GM23338 (cell line): ENCODE measurements at regions not wholly inside any gene's neighbourhood (a gene's known extent, or its start where the extent isn't known, plus 50 kb on each side); places are given as distances from the start of the nearest gene placed in this dataset.

Source experiments
- ATAC-seq: fragments of 200-7000 bp; cut with Tn5 transposase; 3 replicates; pipeline ENCODE4 v1.9.1; 2020
- DNase-seq: peaks from one replicate; pipeline ENCODE4 v3.0.0-alpha.2; 2015; ENCODE audit warnings: low spot score
- H2AFZ ChIP-seq: fragments of 200-600 bp; sonication (generic); 2 replicates; pipeline ENCODE4 v1.8.0; 2016; ENCODE audit warnings: antibody characterized with exemption, mild to moderate bottlenecking, moderate library complexity
- H3F3A ChIP-seq: fragments of 200-600 bp; sonication (generic); replicated peaks from 2 replicates; pipeline ENCODE4 v1.8.0; 2017; ENCODE audit warnings: antibody characterized with exemption, mixed run types, low read depth
- H3K27ac ChIP-seq: fragments of 200-600 bp; sonication (generic); 2 replicates; pipeline ENCODE4 v1.6.1; 2016; ENCODE audit warnings: low read depth
- H3K27me3 ChIP-seq: fragments of 200-600 bp; sonication (generic); 2 replicates; pipeline ENCODE4 v1.8.0; 2016; ENCODE audit warnings: mild to moderate bottlenecking, mixed run types, moderate library complexity; ENCODE audit not compliant: insufficient read depth
- H3K36me3 ChIP-seq: fragments of 200-600 bp; sonication (generic); 2 replicates; pipeline ENCODE4 v1.8.0; 2016; ENCODE audit warnings: mild to moderate bottlenecking; ENCODE audit not compliant: insufficient read depth
- H3K4me1 ChIP-seq: fragments of 200-600 bp; sonication (generic); 2 replicates; pipeline ENCODE4 v1.8.0; 2016; ENCODE audit warnings: mild to moderate bottlenecking, moderate library complexity; ENCODE audit not compliant: insufficient read depth
- H3K4me2 ChIP-seq: fragments of 200-600 bp; sonication (generic); 2 replicates; pipeline ENCODE4 v1.7.1; 2017; ENCODE audit warnings: mixed run types
- H3K4me3 ChIP-seq: fragments of 200-600 bp; sonication (generic); 2 replicates; pipeline ENCODE4 v1.6.1; 2016; ENCODE audit warnings: mixed run types
- H3K79me2 ChIP-seq: fragments of 200-600 bp; sonication (generic); replicated peaks from 2 replicates; pipeline ENCODE4 v1.8.0; 2017; ENCODE audit warnings: mild to moderate bottlenecking; ENCODE audit not compliant: insufficient read depth
- H3K9me2 ChIP-seq: fragments of 200-600 bp; sonication (generic); 2 replicates; pipeline ENCODE4 v1.8.0; 2017; ENCODE audit not compliant: insufficient read depth
- H4K20me1 ChIP-seq: fragments of 200-600 bp; sonication (generic); replicated peaks from 2 replicates; pipeline ENCODE4 v1.8.0; 2017; ENCODE audit warnings: mild to moderate bottlenecking; ENCODE audit not compliant: insufficient read depth
- H3K27ac Mint-ChIP-seq: 2 replicates; pipeline ENCODE4 v1.8.0; 2020; ENCODE audit warnings: inconsistent platforms, mild to moderate bottlenecking, moderate library complexity, mixed read lengths
- H3K27me3 Mint-ChIP-seq: 3 replicates; pipeline ENCODE4 v1.8.0; 2022; ENCODE audit warnings: low read depth, mild to moderate bottlenecking, moderate library complexity, mixed read lengths, inconsistent platforms; ENCODE audit not compliant: insufficient read depth, poor library complexity
- H3K36me3 Mint-ChIP-seq: 3 replicates; pipeline ENCODE4 v1.8.0; 2021; ENCODE audit warnings: low read depth, mild to moderate bottlenecking, inconsistent platforms, moderate library complexity, mixed read lengths
- H3K4me1 Mint-ChIP-seq: 3 replicates; pipeline ENCODE4 v1.8.0; 2020; ENCODE audit warnings: mild to moderate bottlenecking, inconsistent platforms, mixed read lengths
- H3K4me3 Mint-ChIP-seq: 3 replicates; pipeline ENCODE4 v1.8.0; 2021; ENCODE audit warnings: moderate library complexity, mild to moderate bottlenecking, inconsistent platforms, mixed read lengths
- H3K9me3 Mint-ChIP-seq: 3 replicates; pipeline ENCODE4 v1.8.0; 2020; ENCODE audit warnings: moderate library complexity, mild to moderate bottlenecking, inconsistent platforms, mixed read lengths
- CREB1 ChIP-seq: fragments of 250-450 bp; sonication (Bioruptor Pico); IDR thresholded peaks from 2 replicates; pipeline ENCODE4 v1.5.0; 2020; ENCODE audit warnings: low read depth, mild to moderate bottlenecking, moderate library complexity
- EZH2 ChIP-seq: fragments of 200-600 bp; sonication (generic); IDR thresholded peaks from one replicate; pipeline ENCODE4 v1.8.0; 2017; ENCODE audit warnings: antibody characterized with exemption, mild to moderate bottlenecking, low read depth; ENCODE audit not compliant: unreplicated experiment
- EZH2phosphoT487 ChIP-seq: fragments of 200-600 bp; sonication (generic); IDR thresholded peaks from one replicate; pipeline ENCODE4 v1.8.1; 2018; ENCODE audit warnings: antibody characterized with exemption; ENCODE audit not compliant: unreplicated experiment
- JUNB ChIP-seq: IDR thresholded peaks from one replicate; pipeline ENCODE4 v1.6.1; 2016; ENCODE audit warnings: antibody characterized with exemption; ENCODE audit not compliant: unreplicated experiment
- NANOG ChIP-seq: IDR thresholded peaks from 2 replicates; pipeline ENCODE4 v1.6.1; 2016; ENCODE audit warnings: antibody characterized with exemption, borderline replicate concordance
- TF ChIP-seq, protein P1 (sequence below): IDR thresholded peaks from one replicate; pipeline ENCODE4 v1.6.1; 2018; ENCODE audit warnings: antibody characterized with exemption; ENCODE audit not compliant: unreplicated experiment
- TF ChIP-seq, protein P2 (sequence below), 2 experiments: fragments of 200-600 bp in 1 of 2; sonication (generic) in 1 of 2; conservative IDR thresholded peaks; 2 replicates each; pipeline versions ENCODE4 v1.5.1 to v1.6.1; 2016 to 2017; ENCODE audit warnings: antibody characterized with exemption in 2 of 2, low read depth in 2 of 2, mild to moderate bottlenecking in 2 of 2, moderate library complexity in 1 of 2
- TF ChIP-seq, protein P3 (sequence below): fragments of 250-450 bp; sonication (Bioruptor Pico); IDR thresholded peaks from 2 replicates; pipeline ENCODE4 v1.5.0; 2020; ENCODE audit warnings: mild to moderate bottlenecking, moderate library complexity

DNA sequence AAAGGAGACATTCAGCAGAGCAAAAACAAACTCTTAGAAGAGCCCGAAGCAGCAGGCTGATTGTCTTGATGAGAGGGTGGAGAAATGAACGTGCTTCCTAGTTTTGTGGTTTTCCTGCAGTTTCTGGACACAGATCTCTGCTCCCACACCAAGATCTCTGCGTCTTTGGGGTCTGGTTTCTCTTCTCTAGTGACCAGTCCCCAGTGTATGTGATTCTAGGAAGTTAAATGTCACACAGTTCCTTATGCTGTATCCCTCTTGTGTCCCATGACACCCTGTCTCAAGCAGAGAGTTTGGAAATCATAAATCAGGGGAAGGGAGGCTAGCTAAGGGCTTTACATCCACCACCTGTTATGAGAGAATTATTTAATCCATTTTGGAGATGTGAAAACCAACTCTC lies 55.4 kb upstream of the KLF14 start:
- ATAC-seq (no peak), DNase-seq (no peak)
- H3K27ac ChIP-seq = no peak overlapping the region
- H3K79me2 ChIP-seq = no peaks in the 10 kb centered on the region
- H3K4me1 Mint-ChIP-seq = peaks cover 2% of the 10 kb centered on the region
- H3K4me2 ChIP-seq = no peak overlapping the region
- no peaks in the 10 kb centered on the region for H3K36me3 ChIP-seq
- no peaks in the 10 kb centered on the region for H3K9me3 Mint-ChIP-seq
- H4K20me1 ChIP-seq = no peaks in the 10 kb centered on the region
- no peak overlapping the region for H3K27ac Mint-ChIP-seq
- H3K27me3 ChIP-seq = no peaks in the 10 kb centered on the region
- H3K4me3 Mint-ChIP-seq = no peak overlapping the region
- peaks cover 2% of the 10 kb centered on the region for H3K27me3 Mint-ChIP-seq
- peaks cover 3% of the 10 kb centered on the region for H3K4me1 ChIP-seq
- no peaks in the 10 kb centered on the region for H3K36me3 Mint-ChIP-seq
- H3F3A ChIP-seq = no peaks in the 10 kb centered on the region
- TF ChIP-seq, protein P1, sequence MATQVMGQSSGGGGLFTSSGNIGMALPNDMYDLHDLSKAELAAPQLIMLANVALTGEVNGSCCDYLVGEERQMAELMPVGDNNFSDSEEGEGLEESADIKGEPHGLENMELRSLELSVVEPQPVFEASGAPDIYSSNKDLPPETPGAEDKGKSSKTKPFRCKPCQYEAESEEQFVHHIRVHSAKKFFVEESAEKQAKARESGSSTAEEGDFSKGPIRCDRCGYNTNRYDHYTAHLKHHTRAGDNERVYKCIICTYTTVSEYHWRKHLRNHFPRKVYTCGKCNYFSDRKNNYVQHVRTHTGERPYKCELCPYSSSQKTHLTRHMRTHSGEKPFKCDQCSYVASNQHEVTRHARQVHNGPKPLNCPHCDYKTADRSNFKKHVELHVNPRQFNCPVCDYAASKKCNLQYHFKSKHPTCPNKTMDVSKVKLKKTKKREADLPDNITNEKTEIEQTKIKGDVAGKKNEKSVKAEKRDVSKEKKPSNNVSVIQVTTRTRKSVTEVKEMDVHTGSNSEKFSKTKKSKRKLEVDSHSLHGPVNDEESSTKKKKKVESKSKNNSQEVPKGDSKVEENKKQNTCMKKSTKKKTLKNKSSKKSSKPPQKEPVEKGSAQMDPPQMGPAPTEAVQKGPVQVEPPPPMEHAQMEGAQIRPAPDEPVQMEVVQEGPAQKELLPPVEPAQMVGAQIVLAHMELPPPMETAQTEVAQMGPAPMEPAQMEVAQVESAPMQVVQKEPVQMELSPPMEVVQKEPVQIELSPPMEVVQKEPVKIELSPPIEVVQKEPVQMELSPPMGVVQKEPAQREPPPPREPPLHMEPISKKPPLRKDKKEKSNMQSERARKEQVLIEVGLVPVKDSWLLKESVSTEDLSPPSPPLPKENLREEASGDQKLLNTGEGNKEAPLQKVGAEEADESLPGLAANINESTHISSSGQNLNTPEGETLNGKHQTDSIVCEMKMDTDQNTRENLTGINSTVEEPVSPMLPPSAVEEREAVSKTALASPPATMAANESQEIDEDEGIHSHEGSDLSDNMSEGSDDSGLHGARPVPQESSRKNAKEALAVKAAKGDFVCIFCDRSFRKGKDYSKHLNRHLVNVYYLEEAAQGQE = no peak
- no peak for TF ChIP-seq EZH2phosphoT487
- TF ChIP-seq, protein P2, sequence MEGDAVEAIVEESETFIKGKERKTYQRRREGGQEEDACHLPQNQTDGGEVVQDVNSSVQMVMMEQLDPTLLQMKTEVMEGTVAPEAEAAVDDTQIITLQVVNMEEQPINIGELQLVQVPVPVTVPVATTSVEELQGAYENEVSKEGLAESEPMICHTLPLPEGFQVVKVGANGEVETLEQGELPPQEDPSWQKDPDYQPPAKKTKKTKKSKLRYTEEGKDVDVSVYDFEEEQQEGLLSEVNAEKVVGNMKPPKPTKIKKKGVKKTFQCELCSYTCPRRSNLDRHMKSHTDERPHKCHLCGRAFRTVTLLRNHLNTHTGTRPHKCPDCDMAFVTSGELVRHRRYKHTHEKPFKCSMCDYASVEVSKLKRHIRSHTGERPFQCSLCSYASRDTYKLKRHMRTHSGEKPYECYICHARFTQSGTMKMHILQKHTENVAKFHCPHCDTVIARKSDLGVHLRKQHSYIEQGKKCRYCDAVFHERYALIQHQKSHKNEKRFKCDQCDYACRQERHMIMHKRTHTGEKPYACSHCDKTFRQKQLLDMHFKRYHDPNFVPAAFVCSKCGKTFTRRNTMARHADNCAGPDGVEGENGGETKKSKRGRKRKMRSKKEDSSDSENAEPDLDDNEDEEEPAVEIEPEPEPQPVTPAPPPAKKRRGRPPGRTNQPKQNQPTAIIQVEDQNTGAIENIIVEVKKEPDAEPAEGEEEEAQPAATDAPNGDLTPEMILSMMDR (conservative IDR thresholded peaks at IDR 0.05; ENCODE audit: low read depth in 2 of 2) = no peak
- no peak for TF ChIP-seq CREB1 (CRISPR knock-in tag)
- TF ChIP-seq JUNB = no peak
- no peak for TF ChIP-seq NANOG
- TF ChIP-seq, protein P3, sequence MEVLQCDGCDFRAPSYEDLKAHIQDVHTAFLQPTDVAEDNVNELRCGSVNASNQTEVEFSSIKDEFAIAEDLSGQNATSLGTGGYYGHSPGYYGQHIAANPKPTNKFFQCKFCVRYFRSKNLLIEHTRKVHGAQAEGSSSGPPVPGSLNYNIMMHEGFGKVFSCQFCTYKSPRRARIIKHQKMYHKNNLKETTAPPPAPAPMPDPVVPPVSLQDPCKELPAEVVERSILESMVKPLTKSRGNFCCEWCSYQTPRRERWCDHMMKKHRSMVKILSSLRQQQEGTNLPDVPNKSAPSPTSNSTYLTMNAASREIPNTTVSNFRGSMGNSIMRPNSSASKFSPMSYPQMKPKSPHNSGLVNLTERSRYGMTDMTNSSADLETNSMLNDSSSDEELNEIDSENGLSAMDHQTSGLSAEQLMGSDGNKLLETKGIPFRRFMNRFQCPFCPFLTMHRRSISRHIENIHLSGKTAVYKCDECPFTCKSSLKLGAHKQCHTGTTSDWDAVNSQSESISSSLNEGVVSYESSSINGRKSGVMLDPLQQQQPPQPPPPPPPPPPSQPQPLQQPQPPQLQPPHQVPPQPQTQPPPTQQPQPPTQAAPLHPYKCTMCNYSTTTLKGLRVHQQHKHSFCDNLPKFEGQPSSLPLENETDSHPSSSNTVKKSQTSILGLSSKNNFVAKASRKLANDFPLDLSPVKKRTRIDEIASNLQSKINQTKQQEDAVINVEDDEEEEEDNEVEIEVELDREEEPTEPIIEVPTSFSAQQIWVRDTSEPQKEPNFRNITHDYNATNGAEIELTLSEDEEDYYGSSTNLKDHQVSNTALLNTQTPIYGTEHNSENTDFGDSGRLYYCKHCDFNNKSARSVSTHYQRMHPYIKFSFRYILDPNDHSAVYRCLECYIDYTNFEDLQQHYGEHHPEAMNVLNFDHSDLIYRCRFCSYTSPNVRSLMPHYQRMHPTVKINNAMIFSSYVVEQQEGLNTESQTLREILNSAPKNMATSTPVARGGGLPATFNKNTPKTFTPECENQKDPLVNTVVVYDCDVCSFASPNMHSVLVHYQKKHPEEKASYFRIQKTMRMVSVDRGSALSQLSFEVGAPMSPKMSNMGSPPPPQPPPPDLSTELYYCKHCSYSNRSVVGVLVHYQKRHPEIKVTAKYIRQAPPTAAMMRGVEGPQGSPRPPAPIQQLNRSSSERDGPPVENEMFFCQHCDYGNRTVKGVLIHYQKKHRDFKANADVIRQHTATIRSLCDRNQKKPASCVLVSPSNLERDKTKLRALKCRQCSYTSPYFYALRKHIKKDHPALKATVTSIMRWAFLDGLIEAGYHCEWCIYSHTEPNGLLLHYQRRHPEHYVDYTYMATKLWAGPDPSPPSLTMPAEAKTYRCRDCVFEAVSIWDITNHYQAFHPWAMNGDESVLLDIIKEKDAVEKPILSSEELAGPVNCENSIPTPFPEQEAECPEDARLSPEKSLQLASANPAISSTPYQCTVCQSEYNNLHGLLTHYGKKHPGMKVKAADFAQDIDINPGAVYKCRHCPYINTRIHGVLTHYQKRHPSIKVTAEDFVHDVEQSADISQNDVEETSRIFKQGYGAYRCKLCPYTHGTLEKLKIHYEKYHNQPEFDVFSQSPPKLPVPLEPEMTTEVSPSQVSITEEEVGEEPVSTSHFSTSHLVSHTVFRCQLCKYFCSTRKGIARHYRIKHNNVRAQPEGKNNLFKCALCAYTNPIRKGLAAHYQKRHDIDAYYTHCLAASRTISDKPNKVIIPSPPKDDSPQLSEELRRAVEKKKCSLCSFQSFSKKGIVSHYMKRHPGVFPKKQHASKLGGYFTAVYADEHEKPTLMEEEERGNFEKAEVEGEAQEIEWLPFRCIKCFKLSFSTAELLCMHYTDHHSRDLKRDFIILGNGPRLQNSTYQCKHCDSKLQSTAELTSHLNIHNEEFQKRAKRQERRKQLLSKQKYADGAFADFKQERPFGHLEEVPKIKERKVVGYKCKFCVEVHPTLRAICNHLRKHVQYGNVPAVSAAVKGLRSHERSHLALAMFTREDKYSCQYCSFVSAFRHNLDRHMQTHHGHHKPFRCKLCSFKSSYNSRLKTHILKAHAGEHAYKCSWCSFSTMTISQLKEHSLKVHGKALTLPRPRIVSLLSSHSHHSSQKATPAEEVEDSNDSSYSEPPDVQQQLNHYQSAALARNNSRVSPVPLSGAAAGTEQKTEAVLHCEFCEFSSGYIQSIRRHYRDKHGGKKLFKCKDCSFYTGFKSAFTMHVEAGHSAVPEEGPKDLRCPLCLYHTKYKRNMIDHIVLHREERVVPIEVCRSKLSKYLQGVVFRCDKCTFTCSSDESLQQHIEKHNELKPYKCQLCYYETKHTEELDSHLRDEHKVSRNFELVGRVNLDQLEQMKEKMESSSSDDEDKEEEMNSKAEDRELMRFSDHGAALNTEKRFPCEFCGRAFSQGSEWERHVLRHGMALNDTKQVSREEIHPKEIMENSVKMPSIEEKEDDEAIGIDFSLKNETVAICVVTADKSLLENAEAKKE (CRISPR knock-in tag) = no peak
- no peak for TF ChIP-seq EZH2
- no peaks in the 10 kb centered on the region for H3K9me2 ChIP-seq
- no peak overlapping the region for H3K4me3 ChIP-seq
- H2AFZ ChIP-seq = no peak overlapping the region
